ENCODE measurements at regions not wholly inside any gene's neighbourhood (a gene's known extent, or its start where the extent isn't known, plus 50 kb on each side); places are given as distances from the start of the nearest gene placed in this dataset.
A peak's percentile ranks its signal among the peaks of the same experiment; 100 is the strongest.

- no peak for DNase-seq
These were observed 338.3 kb downstream of the CYRIA start for GRCh38 chr2:16327326-16327725.

- DNase-seq, result no peak
These were observed 338.8 kb downstream of the CYRIA start for GRCh38 chr2:16326711-16327300.

- no peak for DNase-seq
These were observed 339.6 kb downstream of the CYRIA start for GRCh38 chr2:16325976-16326510.

GRCh38 chr2:16325016-16325975 is 340.3 kb downstream of the CYRIA start:
- no peak for DNase-seq

GRCh38 chr2:16324544-16324937 is 341.1 kb downstream of the CYRIA start:
- DNase-seq, result no peak

GRCh38 chr2:16323551-16324543 is 341.8 kb downstream of the CYRIA start:
- DNase-seq, result no peak

- DNase-seq, result no peak
These were observed 342.5 kb downstream of the CYRIA start for GRCh38 chr2:16323126-16323520.

GRCh38 chr2:16322308-16323125 is 343.1 kb downstream of the CYRIA start:
- no peak for DNase-seq

GRCh38 chr2:16321872-16322271 is 343.8 kb downstream of the CYRIA start:
- DNase-seq, result no peak

- DNase-seq, result no peak
These were observed 344.4 kb downstream of the CYRIA start for GRCh38 chr2:16321256-16321655.

GRCh38 chr2:16320716-16321115 is 344.9 kb downstream of the CYRIA start:
- peak; percentile 82 for DNase-seq

- DNase-seq, result peak; percentile 83
These were observed 346.0 kb downstream of the CYRIA start for GRCh38 chr2:16319551-16320121.

- DNase-seq, result peak; percentile 96
These were observed 347.0 kb downstream of the CYRIA start for GRCh38 chr2:16318474-16319195.

GRCh38 chr2:16318051-16318450 is 347.6 kb downstream of the CYRIA start:
- no peak for DNase-seq

GRCh38 chr2:16317211-16317830 is 348.3 kb downstream of the CYRIA start:
- DNase-seq, result no peak

- no peak for DNase-seq
These were observed 349.0 kb downstream of the CYRIA start for GRCh38 chr2:16316456-16317210.

- no peak for DNase-seq
These were observed 349.7 kb downstream of the CYRIA start for GRCh38 chr2:16315908-16316307.

GRCh38 chr2:16315458-16315835 is 350.2 kb downstream of the CYRIA start:
- no peak for DNase-seq

- DNase-seq, result no peak
These were observed 350.8 kb downstream of the CYRIA start for GRCh38 chr2:16314691-16315457.
